Mucosa of descending colon (tissue), 3 donors: ENCODE measurements at regions not wholly inside any gene's neighbourhood (a gene's known extent, or its start where the extent isn't known, plus 50 kb on each side); places are given as distances from the start of the nearest gene placed in this dataset.

Source experiments
- ATAC-seq: fragments of 200-7000 bp; cut with Tn5 transposase; one replicate; pipeline ENCODE4 v1.9.1; 2020; ENCODE audit warnings: mild to moderate bottlenecking, moderate library complexity
- DNase-seq, 3 donors: peaks; one replicate each; pipeline ENCODE4 v3.0.0-alpha.2; 2020
- H3K36me3 ChIP-seq: fragments of 200-600 bp; one replicate; pipeline ENCODE4 v1.8.0; 2021; ENCODE audit warnings: low read depth, mild to moderate bottlenecking
- H3K4me1 ChIP-seq: fragments of 200-600 bp; one replicate; pipeline ENCODE4 v1.8.0; 2021; ENCODE audit warnings: low read depth, mild to moderate bottlenecking
- H3K4me3 ChIP-seq: fragments of 200-600 bp; one replicate; pipeline ENCODE4 v1.8.0; 2021; ENCODE audit warnings: mild to moderate bottlenecking
- H3K9me3 ChIP-seq: fragments of 200-600 bp; one replicate; pipeline ENCODE4 v1.8.0; 2021; ENCODE audit warnings: mild to moderate bottlenecking
- CTCF ChIP-seq: fragments of 200-600 bp; IDR thresholded peaks from one replicate; pipeline ENCODE4 v1.8.0; 2022; ENCODE audit warnings: antibody characterized with exemption, mild to moderate bottlenecking
- intact Hi-C, 2 donors: fragments of 100-400 bp; cut with DNase I in 1 of 2; cut with micrococcal nuclease in 1 of 2; formaldehyde crosslinking; loops; one replicate each; pipeline versions ENCODE4 v1.11.0 to v1.11.1; 2022; cut with DNase I, micrococcal nuclease
- donor health status: DM: no; HTN: no; CAD: no; lungs with moderate emphysema.
- donor health status: DM: no; HTN: no; CAD: no.
- donor health status: DM: no; HTN: yes; CAD: no.

DNA sequence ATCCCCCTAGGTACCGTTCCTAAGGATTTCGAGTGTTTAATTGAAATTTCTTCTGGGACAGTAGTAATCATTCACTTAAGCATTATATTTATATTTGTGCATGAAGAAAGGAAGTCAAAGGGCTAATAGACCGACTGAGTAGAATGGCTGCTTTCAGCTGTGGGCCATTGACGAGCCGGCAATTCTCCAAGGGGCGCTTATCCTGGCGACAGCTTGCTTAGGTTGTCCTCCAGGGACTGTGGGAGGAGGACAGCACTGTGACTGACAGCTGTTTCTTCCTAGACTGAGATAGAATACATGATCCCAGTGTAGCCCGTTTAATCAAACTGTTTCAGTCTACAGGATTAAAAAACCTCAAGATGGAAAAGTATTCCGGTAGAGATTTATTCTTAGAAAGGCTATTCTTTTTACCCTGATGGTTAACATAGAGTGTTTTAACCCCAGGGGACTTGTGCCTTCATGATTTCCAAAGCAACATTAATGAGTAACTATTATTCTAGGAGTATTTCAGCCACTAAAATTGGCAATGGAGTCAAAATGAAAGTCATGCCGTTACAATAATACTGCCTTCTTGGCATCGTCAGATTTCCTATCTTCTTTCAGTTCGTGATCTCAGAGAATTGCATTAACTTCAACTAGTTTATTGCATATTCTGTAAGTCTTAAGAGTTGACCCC, 943.1 kb upstream of the WWC1 start:
- H3K36me3 ChIP-seq = no peaks in the 10 kb centered on the region
- intact Hi-C loops = no loop called here

DNA sequence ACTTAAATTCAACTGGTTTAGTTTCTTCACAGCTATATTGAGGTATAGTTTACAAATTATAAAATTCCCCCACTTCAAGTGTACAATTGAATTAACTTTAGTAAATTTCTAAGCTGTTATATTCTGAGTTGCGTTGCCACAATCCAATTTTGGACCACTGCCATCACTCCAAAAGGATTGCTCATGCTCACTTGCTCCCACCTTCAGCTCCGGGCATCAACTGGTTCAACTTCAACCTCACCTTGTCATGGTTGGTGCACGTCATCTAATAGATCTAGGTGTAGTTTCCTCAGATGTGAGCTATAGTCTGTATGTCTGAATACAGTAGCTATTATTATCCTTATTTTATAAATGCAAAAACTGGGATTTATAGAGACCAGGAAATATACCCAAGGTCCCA, 942.5 kb upstream of the WWC1 start:
- TF ChIP-seq CTCF = no peak
- intact Hi-C loops = no loop called here
- Histone ChIP-seq H3K36me3 (no peaks in the 10 kb centered on the region), H3K4me1 (no peaks in the 10 kb centered on the region), H3K9me3 (no peaks in the 10 kb centered on the region), H3K4me3 (no peak overlapping the region)
- DNase-seq (no peak), ATAC-seq (no peak)

More for the DNA sequence above, 943.1 kb upstream of the WWC1 start:
- no peaks in the 10 kb centered on the region for H3K9me3 ChIP-seq
- no peak overlapping the region for H3K4me3 ChIP-seq
- DNase-seq (no peak), ATAC-seq (no peak)
- TF ChIP-seq CTCF = no peak
- no peaks in the 10 kb centered on the region for H3K4me1 ChIP-seq

GRCh38 chr5:167351316-167351715, 940.1 kb upstream of the WWC1 start:
- no peak for ATAC-seq
- Histone ChIP-seq H3K36me3 (no peaks in the 10 kb centered on the region), H3K4me1 (no peaks in the 10 kb centered on the region), H3K9me3 (no peaks in the 10 kb centered on the region), H3K4me3 (no peak overlapping the region)
- DNase-seq = no peak
- TF ChIP-seq CTCF = no peak
- intact Hi-C loops = no loop called here

- no peak for TF ChIP-seq CTCF
- H3K36me3 ChIP-seq = no peaks in the 10 kb centered on the region
- ATAC-seq (no peak), DNase-seq (no peak)
- intact Hi-C loops = no loop called here
- H3K4me1 ChIP-seq = no peaks in the 10 kb centered on the region
- no peak overlapping the region for H3K4me3 ChIP-seq
- H3K9me3 ChIP-seq = no peaks in the 10 kb centered on the region
These were observed 938.6 kb upstream of the WWC1 start for GRCh38 chr5:167352801-167353200.

DNA sequence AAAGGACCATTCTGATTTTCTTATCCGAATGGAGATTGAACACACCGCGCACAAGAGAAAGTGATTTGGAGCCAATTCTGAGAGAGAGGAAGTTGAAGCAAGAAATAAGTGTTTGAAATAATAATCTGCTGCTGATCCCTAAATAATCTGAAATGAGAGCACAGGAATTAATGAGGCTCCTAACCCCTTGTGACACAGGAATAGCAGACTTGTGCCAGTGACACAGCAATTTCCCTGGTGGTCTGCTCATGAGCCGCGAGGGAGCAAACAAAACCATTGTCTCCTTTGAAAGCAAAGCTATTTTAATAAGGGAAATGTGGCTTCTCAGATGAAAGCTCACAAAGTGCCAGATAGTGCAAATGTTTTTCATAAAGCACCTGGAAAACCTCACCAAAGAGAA, 936.1 kb upstream of the WWC1 start:
- TF ChIP-seq CTCF = no peak
- H3K4me1 ChIP-seq = no peaks in the 10 kb centered on the region
- no peak overlapping the region for H3K4me3 ChIP-seq
- intact Hi-C loops = no loop called here
- H3K9me3 ChIP-seq = no peaks in the 10 kb centered on the region
- no peaks in the 10 kb centered on the region for H3K36me3 ChIP-seq
- no peak for DNase-seq
- ATAC-seq = no peak

GRCh38 chr5:167356374-167356773, 935.1 kb upstream of the WWC1 start:
- TF ChIP-seq CTCF = no peak
- DNase-seq = no peak
- H3K9me3 ChIP-seq = no peaks in the 10 kb centered on the region
- H3K4me3 ChIP-seq = no peak overlapping the region
- no peaks in the 10 kb centered on the region for H3K4me1 ChIP-seq
- ATAC-seq = no peak
- intact Hi-C loops = no loop called here
- H3K36me3 ChIP-seq = no peaks in the 10 kb centered on the region
